ENCODE measurements at regions not wholly inside any gene's neighbourhood (a gene's known extent, or its start where the extent isn't known, plus 50 kb on each side); places are given as distances from the start of the nearest gene placed in this dataset.

DNA sequence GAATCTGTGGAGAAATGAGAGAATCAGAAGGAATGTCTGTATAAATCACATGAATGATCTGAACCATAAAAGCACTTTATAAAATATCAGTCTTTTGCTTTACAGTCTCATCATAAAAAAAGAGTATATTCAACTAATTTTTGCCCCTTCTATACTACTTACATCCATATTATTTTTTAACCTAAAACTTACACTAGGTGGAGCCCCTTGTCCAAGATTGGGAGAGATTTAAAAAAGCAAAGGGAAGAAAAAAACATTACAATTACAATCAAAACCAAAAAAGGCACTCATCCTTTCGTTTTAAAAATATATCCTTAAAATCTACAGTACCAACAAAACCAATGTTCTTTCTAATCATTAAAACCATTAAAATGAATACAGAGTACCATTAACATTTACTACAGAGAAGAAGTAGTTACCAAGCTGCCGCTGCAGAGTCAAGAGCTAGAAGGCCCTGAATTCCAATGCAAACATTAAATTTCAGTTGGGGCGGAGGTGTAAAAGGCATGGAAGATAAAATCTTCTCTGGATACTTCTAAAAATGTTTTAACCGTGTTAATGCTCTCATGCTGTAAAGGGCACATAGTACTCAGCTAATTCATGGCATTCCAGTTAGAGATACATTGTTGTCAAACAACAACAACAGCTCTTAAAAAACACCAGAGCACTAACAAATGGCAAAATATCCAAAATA, 56.7 kb upstream of the EPB41L3 start:
- DNase-seq (ENCODE audit: low spot score): peak; percentile 39
- no peak for FAIRE-seq

DNA sequence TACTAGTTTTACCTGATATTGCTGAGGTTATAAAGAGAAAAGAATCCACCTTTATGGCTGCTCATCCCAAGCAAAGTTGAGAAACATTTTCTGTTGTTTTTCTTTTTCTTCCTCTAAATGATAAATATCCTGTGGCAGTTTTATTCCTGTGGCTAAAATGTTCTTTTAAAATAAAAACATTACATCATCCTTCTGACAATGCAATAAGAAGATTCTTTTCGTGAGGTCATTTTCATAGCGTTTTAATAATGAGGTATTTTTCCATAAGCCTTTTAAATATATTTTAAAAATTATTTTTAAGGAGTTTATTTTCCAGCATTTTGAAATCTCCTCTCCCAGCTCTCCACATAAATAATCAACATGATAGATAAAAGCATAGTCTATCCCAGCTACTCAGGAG, 52.8 kb upstream of the EPB41L3 start:
- FAIRE-seq (no peak), DNase-seq (ENCODE audit: low spot score) (no peak)

Data from urothelium cell line (cell line).